Chondrocyte (in vitro differentiated cells): ENCODE measurements at regions not wholly inside any gene's neighbourhood (a gene's known extent, or its start where the extent isn't known, plus 50 kb on each side); places are given as distances from the start of the nearest gene placed in this dataset.

Experiments used
- DNase-seq: peaks from one replicate; pipeline ENCODE4 v3.0.0; 2021; ENCODE audit warnings: mixed read lengths, low spot score
- H3K27ac Mint-ChIP-seq: one replicate; pipeline ENCODE4 v1.8.0; 2021; ENCODE audit warnings: mild to moderate bottlenecking, moderate library complexity, mixed read lengths; ENCODE audit not compliant: unreplicated experiment
- H3K27me3 Mint-ChIP-seq: 2 replicates; pipeline ENCODE4 v1.8.0; 2021; ENCODE audit warnings: low read depth, mixed read lengths
- H3K36me3 Mint-ChIP-seq: 2 replicates; pipeline ENCODE4 v1.8.0; 2021; ENCODE audit warnings: low read depth, mixed read lengths
- H3K4me1 Mint-ChIP-seq: 2 replicates; pipeline ENCODE4 v1.8.0; 2021; ENCODE audit warnings: low read depth, mild to moderate bottlenecking, mixed read lengths
- H3K4me3 Mint-ChIP-seq: one replicate; pipeline ENCODE4 v1.8.0; 2021; ENCODE audit warnings: mild to moderate bottlenecking, moderate library complexity, mixed read lengths; ENCODE audit not compliant: unreplicated experiment
- H3K9me3 Mint-ChIP-seq: 2 replicates; pipeline ENCODE4 v1.8.0; 2021; ENCODE audit warnings: low read depth, mixed read lengths
- CTCF ChIP-seq: fragments of 200-600 bp; sonication (generic); IDR thresholded peaks from 2 replicates; pipeline ENCODE4 v1.5.0; 2021; ENCODE audit warnings: antibody characterized with exemption, mild to moderate bottlenecking, moderate library complexity

GRCh38 chr12:130087222-130087621, 75.0 kb upstream of the FZD10 start:
- DNase-seq = no peak
- H3K4me3 Mint-ChIP-seq = no peak overlapping the region
- no peak for TF ChIP-seq CTCF
- H3K9me3 Mint-ChIP-seq = peaks cover 2% of the 10 kb centered on the region
- H3K27ac Mint-ChIP-seq = no peak overlapping the region
- no peaks in the 10 kb centered on the region for H3K4me1 Mint-ChIP-seq
- no peaks in the 10 kb centered on the region for H3K36me3 Mint-ChIP-seq
- H3K27me3 Mint-ChIP-seq = peaks cover 7% of the 10 kb centered on the region

- H3K4me3 Mint-ChIP-seq = no peak overlapping the region
- TF ChIP-seq CTCF = no peak
- peaks cover 2% of the 10 kb centered on the region for H3K9me3 Mint-ChIP-seq
- H3K27me3 Mint-ChIP-seq = peaks cover 3% of the 10 kb centered on the region
- no peaks in the 10 kb centered on the region for H3K4me1 Mint-ChIP-seq
- H3K36me3 Mint-ChIP-seq = no peaks in the 10 kb centered on the region
- H3K27ac Mint-ChIP-seq = no peak overlapping the region
- no peak for DNase-seq
Observed at GRCh38 chr12:130088504-130088903, 73.8 kb upstream of the FZD10 start.

GRCh38 chr12:130090542-130090941, 71.7 kb upstream of the FZD10 start:
- Mint-ChIP-seq H3K4me1 (no peaks in the 10 kb centered on the region), H3K9me3 (peaks cover 2% of the 10 kb centered on the region), H3K27ac (no peak overlapping the region), H3K4me3 (no peak overlapping the region), H3K36me3 (no peaks in the 10 kb centered on the region), H3K27me3 (peaks cover 8% of the 10 kb centered on the region)
- no peak for TF ChIP-seq CTCF
- DNase-seq = no peak

GRCh38 chr12:130093380-130093779, 68.9 kb upstream of the FZD10 start:
- Mint-ChIP-seq H3K4me1 (no peaks in the 10 kb centered on the region), H3K4me3 (no peak overlapping the region), H3K36me3 (no peaks in the 10 kb centered on the region), H3K27ac (no peak overlapping the region), H3K27me3 (peaks cover 6% of the 10 kb centered on the region), H3K9me3 (peaks cover 2% of the 10 kb centered on the region)
- no peak for TF ChIP-seq CTCF
- DNase-seq = no peak

- no peak for TF ChIP-seq CTCF
- no peak overlapping the region for H3K4me3 Mint-ChIP-seq
- no peaks in the 10 kb centered on the region for H3K36me3 Mint-ChIP-seq
- no peaks in the 10 kb centered on the region for H3K9me3 Mint-ChIP-seq
- no peak overlapping the region for H3K27ac Mint-ChIP-seq
- peaks cover 23% of the 10 kb centered on the region for H3K27me3 Mint-ChIP-seq
- H3K4me1 Mint-ChIP-seq = peaks cover 7% of the 10 kb centered on the region
- no peak for DNase-seq
Observed at GRCh38 chr12:130097342-130097741, 64.9 kb upstream of the FZD10 start.
